HCT116 (cell line): ENCODE measurements at regions not wholly inside any gene's neighbourhood (a gene's known extent, or its start where the extent isn't known, plus 50 kb on each side); places are given as distances from the start of the nearest gene placed in this dataset.

Experiments used
- ATAC-seq: fragments of 200-7000 bp; cut with Tn5 transposase; 2 replicates; pipeline ENCODE4 v1.9.1; 2020; ENCODE audit warnings: mild to moderate bottlenecking, moderate library complexity
- BruUV-seq: library from RNA; stranded (reverse); fragments of 400-500 nt; replicated peaks from 2 replicates; lab custom pipeline; 2021; lab: Mats Ljungman, UMichigan
- CTCF ChIA-PET: fragments of 300-600 bp; sonication (Branson Sonifier 250); formaldehyde crosslinking; loops from one replicate; lab custom pipeline; 2021; ENCODE audit warnings: antibody characterized with exemption; lab: Charles Lee
- POLR2A ChIA-PET: fragments of 300-600, 350-600 bp; sonication (Branson Sonifier 250); formaldehyde crosslinking; loops from one replicate; lab custom pipeline; 2021; ENCODE audit warnings: antibody characterized with exemption; lab: Charles Lee
- RAD21 ChIA-PET, 2 experiments: fragments of 300-600 bp; sonication (Branson Sonifier 250); formaldehyde crosslinking; loops; one replicate each; lab custom pipeline; 2023; ENCODE audit warnings: low total read pairs in 2 of 2; ENCODE audit not compliant: uncharacterized antibody in 2 of 2, unreplicated experiment in 2 of 2, low non-redundant PET in 1 of 2; lab: Charles Lee
- DNase-seq: peaks from one replicate; pipeline ENCODE4 v3.0.0-alpha.2; 2010; ENCODE audit warnings: low read depth, low spot score
- H2AFZ ChIP-seq: fragments of 200-600 bp; shearing (Covaris generic), sonication (generic); 2 replicates; pipeline ENCODE4 v1.6.1; 2017; ENCODE audit warnings: low read depth, mixed run types, mixed read lengths, antibody characterized with exemption, low read length; ENCODE audit not compliant: poor library complexity, severe bottlenecking
- H3K27ac ChIP-seq: 2 replicates; pipeline ENCODE4 v1.5.1; 2012; ENCODE audit warnings: low read depth, low read length
- H3K27me3 ChIP-seq: fragments of 200-600 bp; sonication (generic); 2 replicates; pipeline ENCODE4 v1.6.1; 2016; ENCODE audit warnings: mixed run types, low read length, mixed read lengths; ENCODE audit not compliant: insufficient read depth
- H3K36me3 ChIP-seq, 2 experiments: fragments of 200-500 bp in 1 of 2; fragments of 200-600 bp in 1 of 2; sonication (Bioruptor generic) in 1 of 2; sonication (generic) in 1 of 2; 2 replicates each; pipeline versions ENCODE4 v1.5.1 to v1.6.1; 2014 to 2016; ENCODE audit warnings: low read length in 2 of 2, inconsistent platforms in 1 of 2, mixed read lengths in 1 of 2, mixed run types in 1 of 2; ENCODE audit not compliant: insufficient read depth in 2 of 2, control insufficient read depth in 1 of 2
- H3K4me1 ChIP-seq, 2 experiments: fragments of 200-600 bp in 1 of 2; sonication (generic) in 1 of 2; 2 replicates each; pipeline versions ENCODE4 v1.5.1 to v1.6.1; 2012 to 2017; ENCODE audit warnings: low read length in 2 of 2, inconsistent platforms in 1 of 2, mild to moderate bottlenecking in 1 of 2, mixed read lengths in 1 of 2, mixed run types in 1 of 2, moderate library complexity in 1 of 2; ENCODE audit not compliant: insufficient read depth in 2 of 2, control insufficient read depth in 1 of 2
- H3K4me2 ChIP-seq: fragments of 200-600 bp; sonication (generic); 2 replicates; pipeline ENCODE4 v1.6.1; 2017; ENCODE audit warnings: mixed run types, low read length, mixed read lengths
- H3K4me3 ChIP-seq, 2 experiments: fragments of 200-600 bp in 1 of 2; sonication (generic) in 1 of 2; replicated peaks in 1 of 2; 2 replicates each; pipeline ENCODE4 v1.5.1; 2011 to 2016; ENCODE audit warnings: low read length in 2 of 2, control low read depth in 1 of 2, low read depth in 1 of 2, mild to moderate bottlenecking in 1 of 2, mixed read lengths in 1 of 2, mixed run types in 1 of 2
- H3K79me2 ChIP-seq: fragments of 200-600 bp; sonication (generic); 2 replicates; pipeline ENCODE4 v1.6.1; 2017; ENCODE audit warnings: mild to moderate bottlenecking, mixed run types, low read length, moderate library complexity, mixed read lengths; ENCODE audit not compliant: insufficient read depth
- H3K9ac ChIP-seq: fragments of 200-600 bp; sonication (generic); 2 replicates; pipeline ENCODE4 v1.6.1; 2016; ENCODE audit warnings: low read length, mixed read lengths
- H3K9me2 ChIP-seq: fragments of 200-600 bp; sonication (generic), shearing (Covaris generic); 2 replicates; pipeline ENCODE4 v1.6.1; 2017; ENCODE audit warnings: mixed run types, mild to moderate bottlenecking, moderate library complexity; ENCODE audit not compliant: insufficient read depth
- H3K9me3 ChIP-seq, 2 experiments: fragments of 200-500 bp in 1 of 2; fragments of 200-600 bp in 1 of 2; sonication (Bioruptor generic) in 1 of 2; sonication (generic) in 1 of 2; 2 replicates each; pipeline ENCODE4 v1.6.1; 2014 to 2017; ENCODE audit warnings: low read length in 2 of 2, mixed read lengths in 2 of 2, inconsistent platforms in 1 of 2, low read depth in 1 of 2, mild to moderate bottlenecking in 1 of 2, mixed run types in 1 of 2, moderate library complexity in 1 of 2; ENCODE audit not compliant: control insufficient read depth in 1 of 2, insufficient read depth in 1 of 2
- H4K20me1 ChIP-seq: fragments of 200-600 bp; sonication (generic), shearing (Covaris generic); 2 replicates; pipeline ENCODE4 v1.6.1; 2017; ENCODE audit warnings: mixed run types, mild to moderate bottlenecking, moderate library complexity; ENCODE audit not compliant: insufficient read depth
- CBX3 ChIP-seq: IDR thresholded peaks from 2 replicates; pipeline ENCODE4 v1.6.1; 2012; ENCODE audit warnings: low read depth
- CEBPB ChIP-seq: IDR thresholded peaks from 2 replicates; pipeline ENCODE4 v1.6.1; 2012; ENCODE audit warnings: low read depth
- ELF1 ChIP-seq: IDR thresholded peaks from 2 replicates; pipeline ENCODE4 v1.6.1; 2012; ENCODE audit warnings: low read depth, borderline replicate concordance
- EZH2phosphoT487 ChIP-seq: fragments of 200-600 bp; IDR thresholded peaks from 2 replicates; pipeline ENCODE4 v1.6.1; 2018; ENCODE audit warnings: antibody characterized with exemption, borderline replicate concordance
- FOSL1 ChIP-seq: IDR thresholded peaks from 2 replicates; pipeline ENCODE4 v1.6.1; 2012; ENCODE audit warnings: low read depth
- JUND ChIP-seq: IDR thresholded peaks from 2 replicates; pipeline ENCODE4 v1.6.1; 2012
- POLR2A ChIP-seq: IDR thresholded peaks from 2 replicates; pipeline ENCODE4 v1.7.0; 2011; ENCODE audit warnings: borderline replicate concordance; ENCODE audit not compliant: insufficient read depth, insufficient read length; ENCODE audit errors: extremely low read depth
- POLR2AphosphoS5 ChIP-seq: IDR thresholded peaks from 2 replicates; pipeline ENCODE4 v1.6.1; 2011; ENCODE audit warnings: mild to moderate bottlenecking, low read depth, low read length, moderate library complexity
- RAD21 ChIP-seq: IDR thresholded peaks from 2 replicates; pipeline ENCODE4 v1.6.1; 2012; ENCODE audit warnings: low read depth, mild to moderate bottlenecking
- SP1 ChIP-seq: IDR thresholded peaks from 2 replicates; pipeline ENCODE4 v1.6.1; 2012; ENCODE audit warnings: low read depth
- SRF ChIP-seq: IDR thresholded peaks from 2 replicates; pipeline ENCODE4 v1.6.1; 2012; ENCODE audit warnings: low read depth
- TCF7L2 ChIP-seq: IDR thresholded peaks from 2 replicates; pipeline ENCODE4 v1.7.0; 2011; ENCODE audit warnings: borderline replicate concordance, inconsistent platforms; ENCODE audit not compliant: insufficient read depth, insufficient read length; ENCODE audit errors: extremely low read depth
- YY1 ChIP-seq: IDR thresholded peaks from 2 replicates; pipeline ENCODE4 v1.6.1; 2011; ENCODE audit warnings: low read length, low read depth, moderate library complexity, mild to moderate bottlenecking; ENCODE audit not compliant: insufficient replicate concordance; ENCODE audit errors: extremely low read depth
- ZFX ChIP-seq: fragments of 450-650 bp; IDR thresholded peaks from 2 replicates; pipeline ENCODE4 v1.6.1; 2017
- ZNF274 ChIP-seq: fragments of 200-500 bp; sonication (Bioruptor generic); IDR thresholded peaks from 2 replicates; pipeline ENCODE4 v1.6.1; 2014; ENCODE audit warnings: mild to moderate bottlenecking, low read depth, low read length, inconsistent platforms
- intact Hi-C: fragments of 100-400 bp; cut with micrococcal nuclease; formaldehyde crosslinking; loops from 2 replicates; pipeline ENCODE4 v1.10.0; 2022
- TF ChIP-seq, protein P1 (sequence below): IDR thresholded peaks from 2 replicates; pipeline ENCODE4 v1.6.1; 2012; ENCODE audit warnings: low read depth
- TF ChIP-seq, protein P2 (sequence below): IDR thresholded peaks from 2 replicates; pipeline ENCODE4 v1.6.1; 2011; ENCODE audit warnings: mild to moderate bottlenecking, low read length, moderate library complexity; ENCODE audit not compliant: insufficient replicate concordance; ENCODE audit errors: extremely low read depth

GRCh38 chr11:109677231-109677630, 255.2 kb downstream of the C11orf87 start:
- TF ChIP-seq, protein P1, sequence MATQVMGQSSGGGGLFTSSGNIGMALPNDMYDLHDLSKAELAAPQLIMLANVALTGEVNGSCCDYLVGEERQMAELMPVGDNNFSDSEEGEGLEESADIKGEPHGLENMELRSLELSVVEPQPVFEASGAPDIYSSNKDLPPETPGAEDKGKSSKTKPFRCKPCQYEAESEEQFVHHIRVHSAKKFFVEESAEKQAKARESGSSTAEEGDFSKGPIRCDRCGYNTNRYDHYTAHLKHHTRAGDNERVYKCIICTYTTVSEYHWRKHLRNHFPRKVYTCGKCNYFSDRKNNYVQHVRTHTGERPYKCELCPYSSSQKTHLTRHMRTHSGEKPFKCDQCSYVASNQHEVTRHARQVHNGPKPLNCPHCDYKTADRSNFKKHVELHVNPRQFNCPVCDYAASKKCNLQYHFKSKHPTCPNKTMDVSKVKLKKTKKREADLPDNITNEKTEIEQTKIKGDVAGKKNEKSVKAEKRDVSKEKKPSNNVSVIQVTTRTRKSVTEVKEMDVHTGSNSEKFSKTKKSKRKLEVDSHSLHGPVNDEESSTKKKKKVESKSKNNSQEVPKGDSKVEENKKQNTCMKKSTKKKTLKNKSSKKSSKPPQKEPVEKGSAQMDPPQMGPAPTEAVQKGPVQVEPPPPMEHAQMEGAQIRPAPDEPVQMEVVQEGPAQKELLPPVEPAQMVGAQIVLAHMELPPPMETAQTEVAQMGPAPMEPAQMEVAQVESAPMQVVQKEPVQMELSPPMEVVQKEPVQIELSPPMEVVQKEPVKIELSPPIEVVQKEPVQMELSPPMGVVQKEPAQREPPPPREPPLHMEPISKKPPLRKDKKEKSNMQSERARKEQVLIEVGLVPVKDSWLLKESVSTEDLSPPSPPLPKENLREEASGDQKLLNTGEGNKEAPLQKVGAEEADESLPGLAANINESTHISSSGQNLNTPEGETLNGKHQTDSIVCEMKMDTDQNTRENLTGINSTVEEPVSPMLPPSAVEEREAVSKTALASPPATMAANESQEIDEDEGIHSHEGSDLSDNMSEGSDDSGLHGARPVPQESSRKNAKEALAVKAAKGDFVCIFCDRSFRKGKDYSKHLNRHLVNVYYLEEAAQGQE = no peak
- TF ChIP-seq SP1 (no peak), FOSL1 (no peak), SRF (no peak), CBX3 (no peak), YY1 (no peak), TCF7L2 (no peak), JUND (no peak), POLR2A (no peak), ELF1 (no peak), EZH2phosphoT487 (no peak), POLR2AphosphoS5 (no peak), CEBPB (no peak), RAD21 (no peak), ZNF274 (no peak), ZFX (no peak)
- TF ChIP-seq, protein P2, sequence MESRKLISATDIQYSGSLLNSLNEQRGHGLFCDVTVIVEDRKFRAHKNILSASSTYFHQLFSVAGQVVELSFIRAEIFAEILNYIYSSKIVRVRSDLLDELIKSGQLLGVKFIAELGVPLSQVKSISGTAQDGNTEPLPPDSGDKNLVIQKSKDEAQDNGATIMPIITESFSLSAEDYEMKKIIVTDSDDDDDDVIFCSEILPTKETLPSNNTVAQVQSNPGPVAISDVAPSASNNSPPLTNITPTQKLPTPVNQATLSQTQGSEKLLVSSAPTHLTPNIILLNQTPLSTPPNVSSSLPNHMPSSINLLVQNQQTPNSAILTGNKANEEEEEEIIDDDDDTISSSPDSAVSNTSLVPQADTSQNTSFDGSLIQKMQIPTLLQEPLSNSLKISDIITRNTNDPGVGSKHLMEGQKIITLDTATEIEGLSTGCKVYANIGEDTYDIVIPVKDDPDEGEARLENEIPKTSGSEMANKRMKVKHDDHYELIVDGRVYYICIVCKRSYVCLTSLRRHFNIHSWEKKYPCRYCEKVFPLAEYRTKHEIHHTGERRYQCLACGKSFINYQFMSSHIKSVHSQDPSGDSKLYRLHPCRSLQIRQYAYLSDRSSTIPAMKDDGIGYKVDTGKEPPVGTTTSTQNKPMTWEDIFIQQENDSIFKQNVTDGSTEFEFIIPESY = no peak
- H3K9me3 ChIP-seq = no peaks in the 10 kb centered on the region
- no peaks in the 10 kb centered on the region for H4K20me1 ChIP-seq
- POLR2A ChIA-PET = no interaction called here
- H3K27ac ChIP-seq = no peak overlapping the region
- no peaks in the 10 kb centered on the region for H3K79me2 ChIP-seq
- H3K9me2 ChIP-seq = no peaks in the 10 kb centered on the region
- H3K27me3 ChIP-seq = no peaks in the 10 kb centered on the region
- no peak overlapping the region for H3K9ac ChIP-seq
- CTCF ChIA-PET = no interaction called here
- no TSS peak for BruUV-seq
- H2AFZ ChIP-seq = no peak overlapping the region
- intact Hi-C loops = no loop called here
- RAD21 ChIA-PET = no interaction called here
- no peak for DNase-seq
- no peak overlapping the region for H3K4me2 ChIP-seq
- ATAC-seq = no peak
- H3K4me3 ChIP-seq = no peak overlapping the region
- no peaks in the 10 kb centered on the region for H3K36me3 ChIP-seq
- H3K4me1 ChIP-seq = no peaks in the 10 kb centered on the region
